ENCODE measurements at regions not wholly inside any gene's neighbourhood (a gene's known extent, or its start where the extent isn't known, plus 50 kb on each side); places are given as distances from the start of the nearest gene placed in this dataset.

DNA sequence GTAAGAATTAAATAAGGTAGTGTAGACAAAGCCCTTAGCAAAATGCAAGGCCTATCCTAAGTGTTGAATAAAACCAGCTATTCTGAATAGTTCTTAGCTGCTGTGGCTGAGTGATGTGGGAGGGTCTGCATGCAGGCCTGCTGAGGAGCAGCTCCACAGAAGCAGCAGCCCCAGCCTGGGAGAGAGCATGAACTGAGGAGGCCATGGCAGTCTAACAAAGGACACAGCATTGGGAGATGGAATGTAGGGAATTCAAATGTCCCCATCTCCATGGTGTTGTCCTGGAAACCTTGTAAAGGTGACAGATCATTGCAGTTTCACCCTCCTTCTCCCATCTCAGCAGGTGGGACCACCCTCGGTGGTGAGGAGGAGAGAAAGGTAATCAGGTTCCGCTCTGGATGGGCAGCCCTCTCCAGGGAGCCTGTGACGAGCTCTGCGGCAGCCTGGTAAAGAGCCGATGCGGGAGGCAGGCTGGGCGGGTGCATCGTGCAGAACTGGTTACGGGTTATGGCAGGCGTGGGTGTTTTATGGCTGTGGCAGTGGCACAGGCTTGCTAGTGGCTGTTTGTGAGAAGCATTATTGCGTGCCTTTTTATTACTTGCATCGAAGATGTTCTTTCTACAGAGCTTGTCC lies 199.9 kb upstream of the GLRA1 start:
- no peak for ATAC-seq
- TF ChIP-seq ZFP3 (CRISPR knock-in tag; IDR thresholded peaks at IDR 0.05) (no peak), ZFP30 (CRISPR knock-in tag; IDR thresholded peaks at IDR 0.05) (no peak), ZNF70 (CRISPR knock-in tag; IDR thresholded peaks at IDR 0.05) (no peak), OSR1 (CRISPR knock-in tag; IDR thresholded peaks at IDR 0.05) (no peak), CSDC2 (CRISPR knock-in tag; IDR thresholded peaks at IDR 0.05) (no peak), ZNF565 (CRISPR knock-in tag; conservative IDR thresholded peaks at IDR 0.05; ENCODE audit: low read depth) (no peak), BACH2 (CRISPR knock-in tag; IDR thresholded peaks at IDR 0.05; ENCODE audit: borderline replicate concordance) (no peak)
- TF ChIP-seq, protein P1, sequence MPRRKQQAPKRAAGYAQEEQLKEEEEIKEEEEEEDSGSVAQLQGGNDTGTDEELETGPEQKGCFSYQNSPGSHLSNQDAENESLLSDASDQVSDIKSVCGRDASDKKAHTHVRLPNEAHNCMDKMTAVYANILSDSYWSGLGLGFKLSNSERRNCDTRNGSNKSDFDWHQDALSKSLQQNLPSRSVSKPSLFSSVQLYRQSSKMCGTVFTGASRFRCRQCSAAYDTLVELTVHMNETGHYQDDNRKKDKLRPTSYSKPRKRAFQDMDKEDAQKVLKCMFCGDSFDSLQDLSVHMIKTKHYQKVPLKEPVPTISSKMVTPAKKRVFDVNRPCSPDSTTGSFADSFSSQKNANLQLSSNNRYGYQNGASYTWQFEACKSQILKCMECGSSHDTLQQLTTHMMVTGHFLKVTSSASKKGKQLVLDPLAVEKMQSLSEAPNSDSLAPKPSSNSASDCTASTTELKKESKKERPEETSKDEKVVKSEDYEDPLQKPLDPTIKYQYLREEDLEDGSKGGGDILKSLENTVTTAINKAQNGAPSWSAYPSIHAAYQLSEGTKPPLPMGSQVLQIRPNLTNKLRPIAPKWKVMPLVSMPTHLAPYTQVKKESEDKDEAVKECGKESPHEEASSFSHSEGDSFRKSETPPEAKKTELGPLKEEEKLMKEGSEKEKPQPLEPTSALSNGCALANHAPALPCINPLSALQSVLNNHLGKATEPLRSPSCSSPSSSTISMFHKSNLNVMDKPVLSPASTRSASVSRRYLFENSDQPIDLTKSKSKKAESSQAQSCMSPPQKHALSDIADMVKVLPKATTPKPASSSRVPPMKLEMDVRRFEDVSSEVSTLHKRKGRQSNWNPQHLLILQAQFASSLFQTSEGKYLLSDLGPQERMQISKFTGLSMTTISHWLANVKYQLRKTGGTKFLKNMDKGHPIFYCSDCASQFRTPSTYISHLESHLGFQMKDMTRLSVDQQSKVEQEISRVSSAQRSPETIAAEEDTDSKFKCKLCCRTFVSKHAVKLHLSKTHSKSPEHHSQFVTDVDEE (CRISPR knock-in tag; IDR thresholded peaks at IDR 0.05): no peak

DNA sequence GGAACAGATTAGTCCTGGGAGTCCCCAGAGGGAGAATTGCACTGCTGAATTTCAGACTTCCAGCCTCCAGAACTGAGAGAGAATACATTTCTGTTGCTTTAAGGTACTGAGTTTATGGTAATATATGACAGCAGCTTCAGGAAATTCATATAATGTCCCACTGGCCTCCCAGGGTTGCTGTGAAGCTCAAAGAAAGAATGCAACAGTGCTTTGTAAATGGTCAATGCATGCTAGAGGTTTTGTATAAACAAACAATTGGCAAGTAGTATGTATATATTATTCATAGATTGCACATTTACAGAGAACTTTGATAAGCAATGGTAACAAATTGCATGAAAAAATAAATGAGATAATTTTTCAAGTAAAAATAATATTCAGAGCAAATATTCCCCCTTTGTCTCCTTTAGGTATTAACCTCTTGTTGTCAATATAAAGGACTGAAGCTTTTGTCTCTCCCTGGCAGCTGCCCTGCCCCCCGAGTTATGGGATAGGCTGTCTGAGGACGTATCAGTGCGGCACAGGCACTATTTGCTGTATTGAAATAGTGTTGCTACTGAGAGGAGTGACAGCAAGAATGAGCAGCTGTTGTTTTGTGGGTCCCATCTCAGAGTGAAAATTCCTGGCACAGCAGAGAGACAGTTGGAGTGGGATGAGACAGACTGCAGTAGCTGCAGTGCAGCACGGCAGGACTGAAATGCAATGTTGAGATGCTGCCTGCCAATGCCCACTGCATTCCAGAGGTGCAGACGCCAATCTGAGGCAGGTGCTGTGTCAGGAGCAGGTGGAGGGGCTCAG lies 194.2 kb upstream of the GLRA1 start:
- TF ChIP-seq ZNF70 (CRISPR knock-in tag; IDR thresholded peaks at IDR 0.05) (no peak), TOX (CRISPR knock-in tag; IDR thresholded peaks at IDR 0.05; ENCODE audit: borderline replicate concordance) (no peak), RARB (CRISPR knock-in tag; IDR thresholded peaks at IDR 0.05) (no peak), ZFP30 (CRISPR knock-in tag; IDR thresholded peaks at IDR 0.05) (no peak), PPARA (CRISPR knock-in tag; IDR thresholded peaks at IDR 0.05; ENCODE audit: borderline replicate concordance) (no peak), OSR1 (CRISPR knock-in tag; IDR thresholded peaks at IDR 0.05) (no peak), ISL1 (CRISPR knock-in tag; IDR thresholded peaks at IDR 0.05) (no peak), CSDC2 (CRISPR knock-in tag; IDR thresholded peaks at IDR 0.05) (no peak), ESRRG (CRISPR knock-in tag; IDR thresholded peaks at IDR 0.05) (no peak), ZNF8 (CRISPR knock-in tag; IDR thresholded peaks at IDR 0.05) (no peak), ZFP3 (CRISPR knock-in tag; IDR thresholded peaks at IDR 0.05) (no peak), ZNF565 (CRISPR knock-in tag; conservative IDR thresholded peaks at IDR 0.05; ENCODE audit: low read depth) (no peak), ARNTL (CRISPR knock-in tag; IDR thresholded peaks at IDR 0.05; ENCODE audit: borderline replicate concordance, low read depth) (no peak), TCF4 (CRISPR knock-in tag; IDR thresholded peaks at IDR 0.05; ENCODE audit: borderline replicate concordance) (no peak)
- TF ChIP-seq, protein P2, sequence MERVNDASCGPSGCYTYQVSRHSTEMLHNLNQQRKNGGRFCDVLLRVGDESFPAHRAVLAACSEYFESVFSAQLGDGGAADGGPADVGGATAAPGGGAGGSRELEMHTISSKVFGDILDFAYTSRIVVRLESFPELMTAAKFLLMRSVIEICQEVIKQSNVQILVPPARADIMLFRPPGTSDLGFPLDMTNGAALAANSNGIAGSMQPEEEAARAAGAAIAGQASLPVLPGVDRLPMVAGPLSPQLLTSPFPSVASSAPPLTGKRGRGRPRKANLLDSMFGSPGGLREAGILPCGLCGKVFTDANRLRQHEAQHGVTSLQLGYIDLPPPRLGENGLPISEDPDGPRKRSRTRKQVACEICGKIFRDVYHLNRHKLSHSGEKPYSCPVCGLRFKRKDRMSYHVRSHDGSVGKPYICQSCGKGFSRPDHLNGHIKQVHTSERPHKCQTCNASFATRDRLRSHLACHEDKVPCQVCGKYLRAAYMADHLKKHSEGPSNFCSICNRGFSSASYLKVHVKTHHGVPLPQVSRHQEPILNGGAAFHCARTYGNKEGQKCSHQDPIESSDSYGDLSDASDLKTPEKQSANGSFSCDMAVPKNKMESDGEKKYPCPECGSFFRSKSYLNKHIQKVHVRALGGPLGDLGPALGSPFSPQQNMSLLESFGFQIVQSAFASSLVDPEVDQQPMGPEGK (CRISPR knock-in tag; IDR thresholded peaks at IDR 0.05; ENCODE audit: borderline replicate concordance): no peak
- TF ChIP-seq, protein P3, sequence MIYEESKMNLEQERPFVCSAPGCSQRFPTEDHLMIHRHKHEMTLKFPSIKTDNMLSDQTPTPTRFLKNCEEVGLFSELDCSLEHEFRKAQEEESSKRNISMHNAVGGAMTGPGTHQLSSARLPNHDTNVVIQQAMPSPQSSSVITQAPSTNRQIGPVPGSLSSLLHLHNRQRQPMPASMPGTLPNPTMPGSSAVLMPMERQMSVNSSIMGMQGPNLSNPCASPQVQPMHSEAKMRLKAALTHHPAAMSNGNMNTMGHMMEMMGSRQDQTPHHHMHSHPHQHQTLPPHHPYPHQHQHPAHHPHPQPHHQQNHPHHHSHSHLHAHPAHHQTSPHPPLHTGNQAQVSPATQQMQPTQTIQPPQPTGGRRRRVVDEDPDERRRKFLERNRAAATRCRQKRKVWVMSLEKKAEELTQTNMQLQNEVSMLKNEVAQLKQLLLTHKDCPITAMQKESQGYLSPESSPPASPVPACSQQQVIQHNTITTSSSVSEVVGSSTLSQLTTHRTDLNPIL (CRISPR knock-in tag; IDR thresholded peaks at IDR 0.05; ENCODE audit: low read depth): no peak
- TF ChIP-seq, protein P4, sequence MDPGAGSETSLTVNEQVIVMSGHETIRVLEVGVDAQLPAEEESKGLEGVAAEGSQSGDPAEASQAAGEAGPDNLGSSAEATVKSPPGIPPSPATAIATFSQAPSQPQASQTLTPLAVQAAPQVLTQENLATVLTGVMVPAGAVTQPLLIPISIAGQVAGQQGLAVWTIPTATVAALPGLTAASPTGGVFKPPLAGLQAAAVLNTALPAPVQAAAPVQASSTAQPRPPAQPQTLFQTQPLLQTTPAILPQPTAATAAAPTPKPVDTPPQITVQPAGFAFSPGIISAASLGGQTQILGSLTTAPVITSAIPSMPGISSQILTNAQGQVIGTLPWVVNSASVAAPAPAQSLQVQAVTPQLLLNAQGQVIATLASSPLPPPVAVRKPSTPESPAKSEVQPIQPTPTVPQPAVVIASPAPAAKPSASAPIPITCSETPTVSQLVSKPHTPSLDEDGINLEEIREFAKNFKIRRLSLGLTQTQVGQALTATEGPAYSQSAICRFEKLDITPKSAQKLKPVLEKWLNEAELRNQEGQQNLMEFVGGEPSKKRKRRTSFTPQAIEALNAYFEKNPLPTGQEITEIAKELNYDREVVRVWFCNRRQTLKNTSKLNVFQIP (CRISPR knock-in tag; IDR thresholded peaks at IDR 0.05; ENCODE audit: borderline replicate concordance, low read depth): no peak
- TF ChIP-seq, protein P1 (CRISPR knock-in tag; IDR thresholded peaks at IDR 0.05): no peak
- ATAC-seq: no peak
